Psoas muscle (tissue), 7 donors: ENCODE measurements at regions not wholly inside any gene's neighbourhood (a gene's known extent, or its start where the extent isn't known, plus 50 kb on each side); places are given as distances from the start of the nearest gene placed in this dataset.

Source experiments
- ATAC-seq, 4 donors: fragments of 200-7000 bp; cut with Tn5 transposase; one replicate each; pipeline ENCODE4 v1.9.1; 2020; ENCODE audit warnings: moderate library complexity in 3 of 4, mild to moderate bottlenecking in 2 of 4
- DNase-seq, 2 donors: peaks; one replicate each; pipeline ENCODE4 v3.0.0-alpha.2; 2020
- H3K27ac ChIP-seq: fragments of 200-600 bp; one replicate; pipeline ENCODE4 v1.8.0; 2022
- H3K27me3 ChIP-seq, 3 donors: fragments of 200-600 bp in 1 of 3; one replicate each; pipeline versions ENCODE4 v1.6.1 to v1.8.0; 2013 to 2022; ENCODE audit warnings: low read length in 2 of 3, mild to moderate bottlenecking in 2 of 3, moderate library complexity in 1 of 3; ENCODE audit not compliant: insufficient read depth in 3 of 3
- H3K36me3 ChIP-seq, 2 donors: fragments of 200-600 bp in 1 of 2; one replicate each; pipeline versions ENCODE4 v1.6.1 to v1.8.0; 2013 to 2022; ENCODE audit warnings: low read depth in 1 of 2, mild to moderate bottlenecking in 1 of 2, moderate library complexity in 1 of 2; ENCODE audit not compliant: insufficient read depth in 1 of 2
- H3K4me1 ChIP-seq: fragments of 200-600 bp; one replicate; pipeline ENCODE4 v1.8.0; 2022
- H3K4me3 ChIP-seq: fragments of 200-600 bp; one replicate; pipeline ENCODE4 v1.8.0; 2022; ENCODE audit warnings: mild to moderate bottlenecking
- H3K9me3 ChIP-seq: fragments of 200-600 bp; one replicate; pipeline ENCODE4 v1.8.0; 2022
- CTCF ChIP-seq: fragments of 200-600 bp; IDR thresholded peaks from one replicate; pipeline ENCODE4 v1.8.0; 2022; ENCODE audit warnings: antibody characterized with exemption
- WGBS, 3 donors: extraction: QIAGEN DNeasy Blood & Tissue Kit; methylation state at CpG; one replicate each; pipeline versions ENCODE4 v1.1.6 to v1.1.7; 2013; 5-methylcytosine and 5-hydroxymethylcytosine counted together
- intact Hi-C, 2 donors: fragments of 100-400 bp; cut with DNase I; formaldehyde crosslinking; loops; one replicate each; pipeline versions ENCODE4 v1.11.0 to v1.14.2; 2022
- donor health status: healthy with polysubstance abuse.
- donor health status: DM: no; HTN: no; CAD: no; lungs with moderate emphysema.
- donor health status: Bipolar disorder and iron deficiency.
- donor health status: healthy.
- donor health status: DM: yes; HTN: yes; CAD: no.
- donor health status: DM: no; HTN: no; CAD: no.
- donor health status: DM: yes; HTN: yes; CAD: no.

GRCh38 chr13:31663880-31664585 is 75.3 kb upstream of the RXFP2 start:
- DNase-seq (no peak), ATAC-seq (no peak)
- Histone ChIP-seq H3K4me1 (no peaks in the 10 kb centered on the region), H3K27ac (no peak overlapping the region), H3K9me3 (peaks cover 4% of the 10 kb centered on the region), H3K36me3 (no peaks in the 10 kb centered on the region), H3K27me3 (no peaks in the 10 kb centered on the region), H3K4me3 (no peak overlapping the region)
- 13 to 20% (median 18%) methylated on average over 1 of the region's 1 CpG for WGBS, 3 donors
- no peak for TF ChIP-seq CTCF
- intact Hi-C loops = no loop called here

- no peaks in the 10 kb centered on the region for H3K9me3 ChIP-seq
- DNase-seq (no peak), ATAC-seq (no peak)
- H3K4me1 ChIP-seq = no peaks in the 10 kb centered on the region
- TF ChIP-seq CTCF = no peak
- no peaks in the 10 kb centered on the region for H3K27me3 ChIP-seq
- intact Hi-C loops = no loop called here
- WGBS, 3 donors = 84 to 100% (median 89%) methylated on average over 1 of the region's 1 CpG
- H3K4me3 ChIP-seq = no peak overlapping the region
- H3K36me3 ChIP-seq = no peaks in the 10 kb centered on the region
- H3K27ac ChIP-seq = no peak overlapping the region
Observed at GRCh38 chr13:31670831-31671617, 68.3 kb upstream of the RXFP2 start.

- Histone ChIP-seq H3K9me3 (no peaks in the 10 kb centered on the region), H3K36me3 (no peaks in the 10 kb centered on the region), H3K4me1 (no peaks in the 10 kb centered on the region), H3K27me3 (no peaks in the 10 kb centered on the region), H3K27ac (no peak overlapping the region), H3K4me3 (no peak overlapping the region)
- no peak for DNase-seq
- no peak for ATAC-seq
- WGBS, 3 donors = 68 to 83% (median 71%) methylated on average over 1 of the region's 1 CpG
- intact Hi-C loops = no loop called here
- TF ChIP-seq CTCF = no peak
Observed at GRCh38 chr13:31674051-31674450, 65.3 kb upstream of the RXFP2 start.

DNA sequence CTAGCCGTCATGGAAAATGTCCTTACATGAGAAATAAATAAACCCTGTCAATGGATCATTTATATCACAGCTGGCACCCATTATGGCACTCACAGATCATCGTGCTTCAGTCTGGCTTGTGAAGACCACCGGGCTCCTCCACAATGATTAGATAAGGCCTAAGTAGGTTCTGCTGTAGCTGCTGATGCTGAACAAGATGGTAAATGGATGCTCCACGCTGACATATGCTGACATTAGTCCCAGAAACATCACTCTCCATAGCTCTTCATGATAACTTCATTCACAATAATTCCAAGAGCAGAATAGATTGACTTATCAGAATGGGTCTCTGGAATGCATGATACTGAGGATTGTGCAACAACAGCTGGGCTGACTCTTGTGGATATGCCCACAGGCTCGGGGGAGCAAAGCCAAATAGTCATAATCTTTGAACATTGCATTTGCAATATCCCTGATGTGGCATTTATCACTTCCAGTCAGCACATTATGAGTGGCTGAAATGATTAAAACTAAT is 63.8 kb upstream of the RXFP2 start:
- intact Hi-C loops = no loop called here
- H3K27me3 ChIP-seq = no peaks in the 10 kb centered on the region
- H3K4me1 ChIP-seq = no peaks in the 10 kb centered on the region
- H3K27ac ChIP-seq = no peak overlapping the region
- no peak for DNase-seq
- H3K36me3 ChIP-seq = no peaks in the 10 kb centered on the region
- 38 to 40% (median 40%) methylated on average over 5 of the region's 5 CpGs for WGBS, 3 donors
- no peak overlapping the region for H3K4me3 ChIP-seq
- H3K9me3 ChIP-seq = no peaks in the 10 kb centered on the region
- ATAC-seq = no peak
- TF ChIP-seq CTCF = no peak
